ENCODE measurements at regions not wholly inside any gene's neighbourhood (a gene's known extent, or its start where the extent isn't known, plus 50 kb on each side); places are given as distances from the start of the nearest gene placed in this dataset.

DNA sequence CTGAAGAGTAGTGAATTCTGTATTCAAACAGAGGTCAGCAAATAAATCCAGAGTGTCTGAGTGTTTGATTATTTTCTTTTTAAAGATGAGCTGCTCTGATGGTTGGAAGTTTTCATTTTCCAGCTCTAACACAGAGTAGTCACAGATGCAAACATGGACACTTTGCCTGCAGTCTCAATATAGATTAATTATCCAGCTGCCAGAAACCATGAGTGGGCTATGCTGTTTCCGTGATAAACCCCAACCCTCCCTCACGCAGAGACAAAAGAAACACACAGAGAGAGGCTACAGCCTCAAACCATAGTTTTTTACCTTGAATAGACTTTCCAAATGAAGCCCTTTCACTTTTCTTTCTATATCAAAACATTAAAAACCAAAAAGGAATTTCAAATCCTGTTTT lies 884.7 kb downstream of the DIAPH3 start:
- TF ChIP-seq EP300 (conservative IDR thresholded peaks at IDR 0.05; ENCODE audit: poor library complexity, severe bottlenecking) (no peak), EZH2 (IDR thresholded peaks at IDR 0.05; ENCODE audit: borderline replicate concordance, insufficient read depth, low read length, poor library complexity, severe bottlenecking) (no peak), TAF1 (IDR thresholded peaks at IDR 0.05; ENCODE audit: low read depth) (no peak), POLR2AphosphoS5 (IDR thresholded peaks at IDR 0.05) (no peak), MXI1 (conservative IDR thresholded peaks at IDR 0.05; ENCODE audit: poor library complexity, severe bottlenecking) (no peak), SMC3 (conservative IDR thresholded peaks at IDR 0.05; ENCODE audit: poor library complexity) (no peak)
- TF ChIP-seq, protein P1, sequence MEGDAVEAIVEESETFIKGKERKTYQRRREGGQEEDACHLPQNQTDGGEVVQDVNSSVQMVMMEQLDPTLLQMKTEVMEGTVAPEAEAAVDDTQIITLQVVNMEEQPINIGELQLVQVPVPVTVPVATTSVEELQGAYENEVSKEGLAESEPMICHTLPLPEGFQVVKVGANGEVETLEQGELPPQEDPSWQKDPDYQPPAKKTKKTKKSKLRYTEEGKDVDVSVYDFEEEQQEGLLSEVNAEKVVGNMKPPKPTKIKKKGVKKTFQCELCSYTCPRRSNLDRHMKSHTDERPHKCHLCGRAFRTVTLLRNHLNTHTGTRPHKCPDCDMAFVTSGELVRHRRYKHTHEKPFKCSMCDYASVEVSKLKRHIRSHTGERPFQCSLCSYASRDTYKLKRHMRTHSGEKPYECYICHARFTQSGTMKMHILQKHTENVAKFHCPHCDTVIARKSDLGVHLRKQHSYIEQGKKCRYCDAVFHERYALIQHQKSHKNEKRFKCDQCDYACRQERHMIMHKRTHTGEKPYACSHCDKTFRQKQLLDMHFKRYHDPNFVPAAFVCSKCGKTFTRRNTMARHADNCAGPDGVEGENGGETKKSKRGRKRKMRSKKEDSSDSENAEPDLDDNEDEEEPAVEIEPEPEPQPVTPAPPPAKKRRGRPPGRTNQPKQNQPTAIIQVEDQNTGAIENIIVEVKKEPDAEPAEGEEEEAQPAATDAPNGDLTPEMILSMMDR (IDR thresholded peaks at IDR 0.05; ENCODE audit: poor library complexity, severe bottlenecking), result no peak
- TF ChIP-seq, protein P2, sequence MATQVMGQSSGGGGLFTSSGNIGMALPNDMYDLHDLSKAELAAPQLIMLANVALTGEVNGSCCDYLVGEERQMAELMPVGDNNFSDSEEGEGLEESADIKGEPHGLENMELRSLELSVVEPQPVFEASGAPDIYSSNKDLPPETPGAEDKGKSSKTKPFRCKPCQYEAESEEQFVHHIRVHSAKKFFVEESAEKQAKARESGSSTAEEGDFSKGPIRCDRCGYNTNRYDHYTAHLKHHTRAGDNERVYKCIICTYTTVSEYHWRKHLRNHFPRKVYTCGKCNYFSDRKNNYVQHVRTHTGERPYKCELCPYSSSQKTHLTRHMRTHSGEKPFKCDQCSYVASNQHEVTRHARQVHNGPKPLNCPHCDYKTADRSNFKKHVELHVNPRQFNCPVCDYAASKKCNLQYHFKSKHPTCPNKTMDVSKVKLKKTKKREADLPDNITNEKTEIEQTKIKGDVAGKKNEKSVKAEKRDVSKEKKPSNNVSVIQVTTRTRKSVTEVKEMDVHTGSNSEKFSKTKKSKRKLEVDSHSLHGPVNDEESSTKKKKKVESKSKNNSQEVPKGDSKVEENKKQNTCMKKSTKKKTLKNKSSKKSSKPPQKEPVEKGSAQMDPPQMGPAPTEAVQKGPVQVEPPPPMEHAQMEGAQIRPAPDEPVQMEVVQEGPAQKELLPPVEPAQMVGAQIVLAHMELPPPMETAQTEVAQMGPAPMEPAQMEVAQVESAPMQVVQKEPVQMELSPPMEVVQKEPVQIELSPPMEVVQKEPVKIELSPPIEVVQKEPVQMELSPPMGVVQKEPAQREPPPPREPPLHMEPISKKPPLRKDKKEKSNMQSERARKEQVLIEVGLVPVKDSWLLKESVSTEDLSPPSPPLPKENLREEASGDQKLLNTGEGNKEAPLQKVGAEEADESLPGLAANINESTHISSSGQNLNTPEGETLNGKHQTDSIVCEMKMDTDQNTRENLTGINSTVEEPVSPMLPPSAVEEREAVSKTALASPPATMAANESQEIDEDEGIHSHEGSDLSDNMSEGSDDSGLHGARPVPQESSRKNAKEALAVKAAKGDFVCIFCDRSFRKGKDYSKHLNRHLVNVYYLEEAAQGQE (IDR thresholded peaks at IDR 0.05; ENCODE audit: borderline replicate concordance), result no peak
